Pancreas (tissue), 10 donors: ENCODE measurements at regions not wholly inside any gene's neighbourhood (a gene's known extent, or its start where the extent isn't known, plus 50 kb on each side); places are given as distances from the start of the nearest gene placed in this dataset.

Experiments
- ATAC-seq, 4 donors: fragments of 200-7000 bp; cut with Tn5 transposase; one replicate each; pipeline versions ENCODE4 v1.8.0 to v1.9.1; 2020; ENCODE audit warnings: mild to moderate bottlenecking in 4 of 4, moderate library complexity in 4 of 4
- DNase-seq, 6 donors: peaks; one replicate each; pipeline ENCODE4 v3.0.0-alpha.2; 2020
- FAIRE-seq: peaks from 2 replicates; lab custom pipeline; 2012; peaks lifted over from hg19 to GRCh38; lab: Jason Lieb, UNC
- H3K27ac ChIP-seq, 4 donors: fragments of 200-600 bp; sonication (generic); 1 replicate in 3 of 4; 2 replicates in 1 of 4; pipeline versions ENCODE4 v1.5.0 to v1.8.0; 2020
- H3K27me3 ChIP-seq, 4 donors: fragments of 200-600 bp; one replicate each; pipeline ENCODE4 v1.8.0; 2021
- H3K36me3 ChIP-seq, 3 donors: fragments of 200-600 bp; sonication (generic) in 1 of 3; one replicate each; pipeline versions ENCODE4 v1.5.0 to v1.8.0; 2020 to 2021
- H3K4me1 ChIP-seq, 3 donors: fragments of 200-600 bp; one replicate each; pipeline ENCODE4 v1.8.0; 2021
- H3K4me3 ChIP-seq, 4 donors: fragments of 200-600 bp; sonication (generic) in 2 of 4; one replicate each; pipeline versions ENCODE4 v1.5.0 to v1.8.0; 2020 to 2021
- H3K9me3 ChIP-seq, 4 donors: fragments of 200-600 bp; one replicate each; pipeline ENCODE4 v1.8.0; 2021
- CTCF ChIP-seq, 4 donors: fragments of 200-600 bp; sonication (generic) in 3 of 4; IDR thresholded peaks; one replicate each; pipeline versions ENCODE4 v1.5.0 to v1.8.0; 2021; ENCODE audit warnings: antibody characterized with exemption in 4 of 4
- WGBS, 2 donors: extraction: QIAGEN DNeasy Blood & Tissue Kit; methylation state at CpG; one replicate each; pipeline ENCODE4 v1.1.7; 2013; 5-methylcytosine and 5-hydroxymethylcytosine counted together
- intact Hi-C, 3 donors: fragments of 100-400 bp; cut with DNase I; formaldehyde crosslinking; loops; one replicate each; pipeline versions ENCODE4 v1.11.1 to v1.14.2; 2022
- donor health status: healthy with polysubstance abuse.
- donor health status: DM: no; HTN: no; CAD: no; lungs with moderate emphysema.
- donor health status: DM: no; HTN: no; CAD: no.
- donor health status: control.
- donor health status: control.
- donor health status: Bipolar disorder and iron deficiency.
- donor health status: DM: yes; HTN: yes; CAD: no.
- donor health status: DM: no; HTN: no; CAD: no.
- donor health status: DM: no; HTN: no; CAD: no.
- donor health status: DM: yes; HTN: yes; CAD: no.

- intact Hi-C loops = no loop called here
- no peak for FAIRE-seq
- WGBS, 2 donors = 52 to 55% methylated on average over 1 of the region's 1 CpG
These were observed 375.4 kb downstream of the COL11A1 start for GRCh38 chr1:102732927-102733326.

GRCh38 chr1:102726417-102726816, 381.9 kb downstream of the COL11A1 start:
- 65 to 67% methylated on average over 1 of the region's 1 CpG for WGBS, 2 donors
- no peaks in the 10 kb centered on the region for H3K9me3 ChIP-seq
- intact Hi-C loops = no loop called here
- FAIRE-seq = no peak
- no peaks in the 10 kb centered on the region for H3K27me3 ChIP-seq
- no peak for DNase-seq
- no peak overlapping the region for H3K27ac ChIP-seq
- TF ChIP-seq CTCF (IDR thresholded peaks at IDR 0.05) = no peak
- H3K4me3 ChIP-seq = no peak overlapping the region
- no peaks in the 10 kb centered on the region for H3K36me3 ChIP-seq
- no peak for ATAC-seq
- H3K4me1 ChIP-seq = no peaks in the 10 kb centered on the region

More at GRCh38 chr1:102732927-102733326, 375.4 kb downstream of the COL11A1 start:
- H3K27ac ChIP-seq = no peak overlapping the region
- H3K36me3 ChIP-seq = no peaks in the 10 kb centered on the region
- DNase-seq (no peak), ATAC-seq (no peak)
- no peaks in the 10 kb centered on the region for H3K27me3 ChIP-seq
- TF ChIP-seq CTCF (IDR thresholded peaks at IDR 0.05) = no peak
- H3K4me3 ChIP-seq = no peak overlapping the region
- no peaks in the 10 kb centered on the region for H3K4me1 ChIP-seq
- H3K9me3 ChIP-seq = no peaks in the 10 kb centered on the region

GRCh38 chr1:102724741-102725140, 383.6 kb downstream of the COL11A1 start:
- ATAC-seq (no peak), FAIRE-seq (no peak), DNase-seq (no peak)
- 53 to 79% methylated on average over 1 of the region's 1 CpG for WGBS, 2 donors
- intact Hi-C loops = no loop called here
- Histone ChIP-seq H3K27ac (no peak overlapping the region), H3K4me3 (no peak overlapping the region), H3K27me3 (no peaks in the 10 kb centered on the region), H3K4me1 (no peaks in the 10 kb centered on the region), H3K36me3 (no peaks in the 10 kb centered on the region), H3K9me3 (no peaks in the 10 kb centered on the region)
- TF ChIP-seq CTCF (IDR thresholded peaks at IDR 0.05) = no peak

- Histone ChIP-seq H3K4me3 (no peak overlapping the region), H3K36me3 (no peaks in the 10 kb centered on the region), H3K4me1 (no peaks in the 10 kb centered on the region), H3K27me3 (no peaks in the 10 kb centered on the region), H3K9me3 (no peaks in the 10 kb centered on the region), H3K27ac (no peak overlapping the region)
- DNase-seq (no peak), FAIRE-seq (no peak), ATAC-seq (no peak)
- no peak for TF ChIP-seq CTCF (IDR thresholded peaks at IDR 0.05)
- WGBS, 2 donors = 68 to 73% methylated on average over 4 of the region's 4 CpGs
- intact Hi-C loops = no loop called here
These were observed 393.2 kb downstream of the COL11A1 start for GRCh38 chr1:102715150-102715549.

- peaks cover 0 to 6% (median 0%) of the 10 kb centered on the region in 4 donors for H3K27me3 ChIP-seq
- no peak for TF ChIP-seq CTCF (IDR thresholded peaks at IDR 0.05)
- DNase-seq (no peak), FAIRE-seq (no peak), ATAC-seq (no peak)
- H3K27ac ChIP-seq = no peak overlapping the region
- H3K4me3 ChIP-seq = no peak overlapping the region
- H3K9me3 ChIP-seq = no peaks in the 10 kb centered on the region
- intact Hi-C loops = no loop called here
- WGBS, 2 donors = 39 to 48% methylated on average over 1 of the region's 1 CpG
- H3K4me1 ChIP-seq = no peaks in the 10 kb centered on the region
- H3K36me3 ChIP-seq = no peaks in the 10 kb centered on the region
These were observed 408.8 kb downstream of the COL11A1 start for GRCh38 chr1:102699524-102699923.
